B cell (primary cell): ENCODE measurements at regions not wholly inside any gene's neighbourhood (a gene's known extent, or its start where the extent isn't known, plus 50 kb on each side); places are given as distances from the start of the nearest gene placed in this dataset.

Experiments used
- ATAC-seq: fragments of 200-7000 bp; cut with Tn5 transposase; one replicate; pipeline ENCODE4 v1.10.0; 2021; ENCODE audit warnings: low read depth, mild to moderate bottlenecking, moderate number of reproducible peaks, moderate library complexity
- CTCF ChIA-PET: fragments of 350-600 bp; sonication (Branson Sonifier 250); formaldehyde crosslinking; loops from one replicate; lab custom pipeline; 2021; ENCODE audit warnings: antibody characterized with exemption, inconsistent platforms; lab: Charles Lee
- POLR2A ChIA-PET: fragments of 350-600 bp; sonication (Branson Sonifier 250); formaldehyde crosslinking; loops from one replicate; lab custom pipeline; 2021; ENCODE audit warnings: antibody characterized with exemption; lab: Charles Lee
- DNase-seq: peaks from one replicate; pipeline ENCODE4 v3.0.0; 2013
- H2AFZ ChIP-seq: 2 replicates; pipeline ENCODE4 v1.6.1; 2012; ENCODE audit warnings: mild to moderate bottlenecking, low read depth, low read length; ENCODE audit not compliant: insufficient read depth, poor library complexity, severe bottlenecking
- H3K27ac ChIP-seq, 2 donors: 1 replicate in 1 of 2; 2 replicates in 1 of 2; pipeline ENCODE4 v1.5.1; 2012 to 2013; ENCODE audit warnings: low read length in 2 of 2, mild to moderate bottlenecking in 2 of 2, moderate library complexity in 1 of 2
- H3K27me3 ChIP-seq, 4 experiments: fragments of 200-600 bp in 1 of 4; sonication (generic) in 1 of 4; replicated peaks in 1 of 4; 1 replicate in 2 of 4; 2 replicates in 2 of 4; pipeline versions ENCODE4 v1.6.1 to v1.7.0; 2013 to 2016; ENCODE audit warnings: low read length in 3 of 4, mild to moderate bottlenecking in 2 of 4, mixed read lengths in 1 of 4, moderate library complexity in 1 of 4; ENCODE audit not compliant: insufficient read depth in 4 of 4, control insufficient read depth in 3 of 4; ENCODE audit errors: control extremely low read depth in 1 of 4
- H3K36me3 ChIP-seq, 2 experiments: replicated peaks in 1 of 2; 1 replicate in 1 of 2; 2 replicates in 1 of 2; pipeline versions ENCODE4 v1.6.1 to v1.7.1; 2013; ENCODE audit warnings: low read length in 1 of 2; ENCODE audit not compliant: insufficient read depth in 2 of 2, control insufficient read depth in 1 of 2; ENCODE audit errors: control extremely low read depth in 1 of 2, extremely low read depth in 1 of 2
- H3K4me1 ChIP-seq, 2 donors: fragments of 200-600 bp in 1 of 2; sonication (generic) in 1 of 2; 1 replicate in 1 of 2; 2 replicates in 1 of 2; pipeline versions ENCODE4 v1.5.1 to v1.6.1; 2013 to 2017; ENCODE audit warnings: low read length in 2 of 2; ENCODE audit not compliant: control insufficient read depth in 2 of 2, insufficient read depth in 2 of 2
- H3K4me2 ChIP-seq: replicated peaks from 2 replicates; pipeline ENCODE3; 2012; ENCODE audit warnings: mild to moderate bottlenecking, low read depth, low read length; ENCODE audit not compliant: poor library complexity, severe bottlenecking
- H3K4me3 ChIP-seq, 5 experiments: fragments of 200-600 bp in 1 of 5; sonication (generic) in 1 of 5; 1 replicate in 3 of 5; 2 replicates in 2 of 5; pipeline versions ENCODE4 v1.5.1 to v1.7.0; 2011 to 2016; ENCODE audit warnings: low read length in 4 of 5, mild to moderate bottlenecking in 4 of 5, low read depth in 2 of 5, control low read depth in 1 of 5, moderate library complexity in 1 of 5; ENCODE audit not compliant: insufficient read depth in 1 of 5; ENCODE audit errors: control extremely low read depth in 1 of 5, extremely low read depth in 1 of 5
- H3K79me2 ChIP-seq: fragments of 200-600 bp; sonication (generic); one replicate; pipeline ENCODE4 v1.6.0; 2016; ENCODE audit warnings: low read length; ENCODE audit not compliant: control insufficient read depth, insufficient read depth
- H3K9ac ChIP-seq: fragments of 200-600 bp; sonication (generic); 2 replicates; pipeline ENCODE4 v1.6.1; 2017; ENCODE audit warnings: mild to moderate bottlenecking, low read length, moderate library complexity
- H3K9me3 ChIP-seq, 3 donors: one replicate each; pipeline versions ENCODE4 v1.6.1 to v1.7.1; 2013; ENCODE audit warnings: low read length in 2 of 3; ENCODE audit not compliant: control insufficient read depth in 2 of 3, insufficient read depth in 1 of 3; ENCODE audit errors: control extremely low read depth in 1 of 3
- H4K20me1 ChIP-seq: 2 replicates; pipeline ENCODE4 v1.6.0; 2012; ENCODE audit warnings: mild to moderate bottlenecking, low read length; ENCODE audit not compliant: insufficient read depth, control insufficient read depth, poor library complexity, severe bottlenecking
- H3K27ac Mint-ChIP-seq: one replicate; pipeline ENCODE4 v1.8.0; 2021; ENCODE audit warnings: mixed read lengths
- H3K27me3 Mint-ChIP-seq: one replicate; pipeline ENCODE4 v1.8.0; 2021; ENCODE audit warnings: mixed read lengths
- H3K4me1 Mint-ChIP-seq: one replicate; pipeline ENCODE4 v1.8.0; 2021; ENCODE audit warnings: mixed read lengths
- H3K4me3 Mint-ChIP-seq: one replicate; pipeline ENCODE4 v1.8.0; 2021; ENCODE audit warnings: mixed read lengths
- H3K9me3 Mint-ChIP-seq: one replicate; pipeline ENCODE4 v1.8.0; 2022; ENCODE audit warnings: mixed read lengths; ENCODE audit not compliant: insufficient read depth
- EZH2 ChIP-seq: IDR thresholded peaks from 2 replicates; pipeline ENCODE4 v1.6.1; 2012; ENCODE audit warnings: borderline replicate concordance, low read depth, mild to moderate bottlenecking, moderate library complexity, low read length; ENCODE audit not compliant: insufficient read depth, poor library complexity, severe bottlenecking
- WGBS: methylation state at CpG from one replicate; pipeline ENCODE4 v1.1.5; 2013; ENCODE audit warnings: missing lambda C conversion rate; ENCODE audit not compliant: insufficient coverage; 5-methylcytosine and 5-hydroxymethylcytosine counted together
- intact Hi-C: fragments of 100-400 bp; cut with micrococcal nuclease; formaldehyde crosslinking; loops from one replicate; pipeline ENCODE4 v1.10.0; 2022
- TF ChIP-seq, protein P1 (sequence below): fragments of 200-600 bp; IDR thresholded peaks from one replicate; pipeline ENCODE4 v1.8.0; 2022; ENCODE audit warnings: antibody characterized with exemption, mild to moderate bottlenecking

DNA sequence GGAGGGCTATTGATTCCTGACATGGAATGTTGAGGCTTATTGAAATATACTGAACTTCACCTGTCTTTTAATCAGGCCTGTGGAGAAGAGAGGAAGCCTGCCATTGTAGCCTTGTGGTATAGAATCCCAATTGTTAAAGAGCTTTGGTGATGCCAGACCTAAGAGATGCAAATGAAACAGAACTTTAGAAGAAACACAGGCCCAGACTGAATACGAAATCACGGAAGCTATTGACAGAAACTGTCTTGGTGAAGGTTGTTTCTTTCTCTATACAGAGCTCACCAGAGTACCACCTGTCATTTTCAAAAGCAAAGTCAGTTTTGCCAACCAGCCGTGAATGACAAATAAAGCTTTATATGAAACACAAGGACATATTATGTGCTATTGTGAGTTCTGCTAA, 660.3 kb downstream of the ISL1 start:
- Mint-ChIP-seq H3K4me3 (no peak overlapping the region), H3K27ac (no peak overlapping the region), H3K27me3 (no peaks in the 10 kb centered on the region), H3K9me3 (no peaks in the 10 kb centered on the region), H3K4me1 (no peaks in the 10 kb centered on the region)
- ChIA-PET POLR2A (no interaction called here), CTCF (no interaction called here)
- no peaks in the 10 kb centered on the region for H3K27me3 ChIP-seq
- no peak overlapping the region for H3K4me3 ChIP-seq
- H4K20me1 ChIP-seq = no peaks in the 10 kb centered on the region
- H3K4me2 ChIP-seq = no peak overlapping the region
- no CpG with 5 or more reads among the region's 3 CpGs for WGBS
- no peak overlapping the region for H3K9ac ChIP-seq
- intact Hi-C loops = no loop called here
- H3K27ac ChIP-seq = no peak overlapping the region
- ATAC-seq (no peak), DNase-seq (no peak)
- TF ChIP-seq, protein P1, sequence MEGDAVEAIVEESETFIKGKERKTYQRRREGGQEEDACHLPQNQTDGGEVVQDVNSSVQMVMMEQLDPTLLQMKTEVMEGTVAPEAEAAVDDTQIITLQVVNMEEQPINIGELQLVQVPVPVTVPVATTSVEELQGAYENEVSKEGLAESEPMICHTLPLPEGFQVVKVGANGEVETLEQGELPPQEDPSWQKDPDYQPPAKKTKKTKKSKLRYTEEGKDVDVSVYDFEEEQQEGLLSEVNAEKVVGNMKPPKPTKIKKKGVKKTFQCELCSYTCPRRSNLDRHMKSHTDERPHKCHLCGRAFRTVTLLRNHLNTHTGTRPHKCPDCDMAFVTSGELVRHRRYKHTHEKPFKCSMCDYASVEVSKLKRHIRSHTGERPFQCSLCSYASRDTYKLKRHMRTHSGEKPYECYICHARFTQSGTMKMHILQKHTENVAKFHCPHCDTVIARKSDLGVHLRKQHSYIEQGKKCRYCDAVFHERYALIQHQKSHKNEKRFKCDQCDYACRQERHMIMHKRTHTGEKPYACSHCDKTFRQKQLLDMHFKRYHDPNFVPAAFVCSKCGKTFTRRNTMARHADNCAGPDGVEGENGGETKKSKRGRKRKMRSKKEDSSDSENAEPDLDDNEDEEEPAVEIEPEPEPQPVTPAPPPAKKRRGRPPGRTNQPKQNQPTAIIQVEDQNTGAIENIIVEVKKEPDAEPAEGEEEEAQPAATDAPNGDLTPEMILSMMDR = no peak
- TF ChIP-seq EZH2 = no peak
- no peaks in the 10 kb centered on the region for H3K36me3 ChIP-seq
- H2AFZ ChIP-seq = no peak overlapping the region
- no peaks in the 10 kb centered on the region for H3K4me1 ChIP-seq
- H3K9me3 ChIP-seq = no peaks in the 10 kb centered on the region
- H3K79me2 ChIP-seq = no peaks in the 10 kb centered on the region

DNA sequence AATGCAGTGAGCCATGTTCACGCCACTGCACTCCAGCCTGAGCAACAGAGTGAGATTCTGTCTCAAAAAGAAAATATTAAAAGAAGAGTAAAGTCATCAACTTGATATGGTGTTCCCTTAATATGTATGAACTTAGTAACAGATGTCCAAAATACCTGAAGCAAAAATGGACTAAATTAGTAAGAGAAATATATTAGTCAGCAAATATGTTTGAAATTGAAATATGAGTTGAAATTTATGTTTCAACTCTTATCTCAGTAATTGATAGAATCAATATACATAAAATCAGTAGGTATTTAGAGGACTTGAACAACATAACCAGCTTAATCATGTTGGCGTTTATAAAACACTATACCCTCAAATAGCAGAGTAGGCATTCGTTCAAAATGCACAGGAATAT, 668.5 kb downstream of the ISL1 start:
- DNase-seq = no peak
- no peak overlapping the region for H3K27ac ChIP-seq
- no peak for ATAC-seq
- TF ChIP-seq EZH2 = no peak
- TF ChIP-seq, protein P1 = no peak
- no CpG with 5 or more reads among the region's 3 CpGs for WGBS
- no peaks in the 10 kb centered on the region for H3K9me3 ChIP-seq
- no peak overlapping the region for H3K4me2 ChIP-seq
- no peaks in the 10 kb centered on the region for H4K20me1 ChIP-seq
- CTCF ChIA-PET = no interaction called here
- Mint-ChIP-seq H3K9me3 (peaks cover 2% of the 10 kb centered on the region), H3K27me3 (no peaks in the 10 kb centered on the region), H3K27ac (no peak overlapping the region), H3K4me3 (no peak overlapping the region), H3K4me1 (no peaks in the 10 kb centered on the region)
- no peaks in the 10 kb centered on the region for H3K4me1 ChIP-seq
- H3K79me2 ChIP-seq = no peaks in the 10 kb centered on the region
- H3K36me3 ChIP-seq = no peaks in the 10 kb centered on the region
- H3K4me3 ChIP-seq = no peak overlapping the region
- H2AFZ ChIP-seq = no peak overlapping the region
- H3K27me3 ChIP-seq = no peaks in the 10 kb centered on the region
- POLR2A ChIA-PET = no interaction called here
- no peak overlapping the region for H3K9ac ChIP-seq
- intact Hi-C loops = no loop called here
